ENCODE measurements at regions not wholly inside any gene's neighbourhood (a gene's known extent, or its start where the extent isn't known, plus 50 kb on each side); places are given as distances from the start of the nearest gene placed in this dataset.

GRCh38 chr16:51433599-51433998 lies 282.5 kb upstream of the SALL1 start:
- no peaks in the 10 kb centered on the region for H3K27me3 ChIP-seq (ENCODE audit: control insufficient read depth, insufficient read depth, low read length)
- H3K4me1 ChIP-seq, result no peaks in the 10 kb centered on the region
- no peak overlapping the region for H2AFZ ChIP-seq
- no peaks in the 10 kb centered on the region for H3K36me3 ChIP-seq (ENCODE audit: control insufficient read depth, insufficient read depth, low read length)
- no peak overlapping the region for H3K4me2 ChIP-seq (ENCODE audit: low read length)
- no peaks in the 10 kb centered on the region for H3K9me3 ChIP-seq (ENCODE audit: control insufficient read depth, low read length)
- TF ChIP-seq CTCF (IDR thresholded peaks at IDR 0.05), result no peak
- H3K4me3 ChIP-seq (ENCODE audit: low read depth, low read length), result no peak overlapping the region
- H3K79me2 ChIP-seq, result no peaks in the 10 kb centered on the region
- no peak overlapping the region for H3K9ac ChIP-seq
- no peak overlapping the region for H3K27ac ChIP-seq

DNA sequence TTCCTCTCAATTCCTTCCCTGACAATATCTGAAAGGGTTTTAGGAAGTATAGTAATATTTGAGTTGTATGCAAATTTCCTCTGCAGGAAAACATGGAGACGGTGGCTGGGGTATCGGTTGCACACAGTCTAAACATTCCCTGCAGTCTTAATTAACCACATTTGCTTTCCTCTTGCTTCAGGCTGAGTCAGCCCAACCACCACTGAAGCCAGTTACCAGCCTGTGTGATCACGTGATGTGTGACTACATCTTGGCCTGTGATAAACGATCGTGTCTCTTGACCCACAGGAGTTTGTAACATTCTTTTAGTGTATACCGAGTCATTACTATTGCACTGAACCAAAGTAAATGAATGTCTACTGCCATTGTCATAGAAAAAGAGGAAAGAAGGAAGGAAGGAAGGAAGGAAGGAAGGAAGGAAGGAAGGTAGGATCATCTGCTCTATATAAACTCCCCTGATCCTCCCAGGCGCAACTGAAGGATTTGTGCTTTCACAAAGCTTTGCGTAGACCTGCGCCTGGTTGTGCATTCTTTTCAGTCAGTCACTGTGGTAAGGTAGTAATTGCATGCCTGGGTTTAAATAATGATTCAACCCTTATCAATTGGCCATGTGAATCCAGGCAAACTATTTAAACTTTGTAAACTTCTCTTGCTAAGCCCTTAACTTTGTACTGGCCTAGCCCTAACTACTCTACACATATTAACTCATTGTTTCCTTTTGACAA lies 280.6 kb upstream of the SALL1 start:
- Histone ChIP-seq H3K27me3 (ENCODE audit: control insufficient read depth, insufficient read depth, low read length) (no peaks in the 10 kb centered on the region), H3K27ac (no peak overlapping the region), H3K4me3 (ENCODE audit: low read depth, low read length) (no peak overlapping the region), H3K9me3 (ENCODE audit: control insufficient read depth, low read length) (no peaks in the 10 kb centered on the region), H3K4me1 (no peaks in the 10 kb centered on the region), H3K4me2 (ENCODE audit: low read length) (no peak overlapping the region), H3K36me3 (ENCODE audit: control insufficient read depth, insufficient read depth, low read length) (no peaks in the 10 kb centered on the region), H3K9ac (no peak overlapping the region), H2AFZ (no peak overlapping the region), H3K79me2 (no peaks in the 10 kb centered on the region)
- no peak for TF ChIP-seq CTCF (IDR thresholded peaks at IDR 0.05)

GRCh38 chr16:51430716-51431369 lies 279.8 kb upstream of the SALL1 start:
- TF ChIP-seq CTCF (IDR thresholded peaks at IDR 0.05), result no peak
- Histone ChIP-seq H3K4me2 (ENCODE audit: low read length) (no peak overlapping the region), H3K4me3 (ENCODE audit: low read depth, low read length) (no peak overlapping the region), H3K27ac (no peak overlapping the region), H3K79me2 (no peaks in the 10 kb centered on the region), H3K36me3 (ENCODE audit: control insufficient read depth, insufficient read depth, low read length) (no peaks in the 10 kb centered on the region), H3K4me1 (no peaks in the 10 kb centered on the region), H3K9ac (no peak overlapping the region), H2AFZ (no peak overlapping the region), H3K9me3 (ENCODE audit: control insufficient read depth, low read length) (no peaks in the 10 kb centered on the region), H3K27me3 (ENCODE audit: control insufficient read depth, insufficient read depth, low read length) (no peaks in the 10 kb centered on the region)

DNA sequence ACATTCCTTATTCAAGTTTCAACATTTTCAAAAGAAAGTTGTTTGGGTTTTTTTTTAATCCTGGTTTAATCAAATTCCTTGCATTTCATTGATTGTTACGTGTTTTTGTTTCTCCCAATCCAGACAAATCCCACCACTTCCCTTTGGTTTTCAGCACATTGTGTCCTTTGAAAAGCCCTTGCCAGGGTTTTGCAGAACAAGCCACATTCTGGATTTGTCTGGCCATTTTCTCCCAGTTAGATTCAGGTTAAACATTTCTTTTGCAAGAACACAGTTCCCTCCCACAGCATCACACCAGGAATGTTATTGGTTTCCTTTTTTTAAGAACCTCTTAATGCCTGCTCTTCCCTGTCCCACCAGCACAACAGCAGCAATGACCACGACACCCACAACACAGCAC lies 278.0 kb upstream of the SALL1 start:
- Histone ChIP-seq H3K4me1 (no peaks in the 10 kb centered on the region), H3K79me2 (no peaks in the 10 kb centered on the region)
- no peak for TF ChIP-seq CTCF (IDR thresholded peaks at IDR 0.05)

GRCh38 chr16:51427085-51427484 lies 276.0 kb upstream of the SALL1 start:
- no peaks in the 10 kb centered on the region for H3K79me2 ChIP-seq
- H3K9ac ChIP-seq, result no peak overlapping the region
- TF ChIP-seq CTCF (IDR thresholded peaks at IDR 0.05), result no peak
- no peaks in the 10 kb centered on the region for H3K27me3 ChIP-seq (ENCODE audit: control insufficient read depth, insufficient read depth, low read length)
- no peak overlapping the region for H2AFZ ChIP-seq
- no peaks in the 10 kb centered on the region for H3K4me1 ChIP-seq
- H3K36me3 ChIP-seq (ENCODE audit: control insufficient read depth, insufficient read depth, low read length), result no peaks in the 10 kb centered on the region
- no peak overlapping the region for H3K4me3 ChIP-seq (ENCODE audit: low read depth, low read length)
- no peak overlapping the region for H3K27ac ChIP-seq
- H3K4me2 ChIP-seq (ENCODE audit: low read length), result no peak overlapping the region
- no peaks in the 10 kb centered on the region for H3K9me3 ChIP-seq (ENCODE audit: control insufficient read depth, low read length)

More for the DNA sequence above, 278.0 kb upstream of the SALL1 start:
- Histone ChIP-seq H3K9me3 (ENCODE audit: control insufficient read depth, low read length) (no peaks in the 10 kb centered on the region), H3K27ac (no peak overlapping the region), H3K36me3 (ENCODE audit: control insufficient read depth, insufficient read depth, low read length) (no peaks in the 10 kb centered on the region), H3K27me3 (ENCODE audit: control insufficient read depth, insufficient read depth, low read length) (no peaks in the 10 kb centered on the region), H3K4me3 (ENCODE audit: low read depth, low read length) (no peak overlapping the region), H3K4me2 (ENCODE audit: low read length) (no peak overlapping the region), H2AFZ (no peak overlapping the region), H3K9ac (no peak overlapping the region)
